IMR-90 (cell line): ENCODE measurements at regions not wholly inside any gene's neighbourhood (a gene's known extent, or its start where the extent isn't known, plus 50 kb on each side); places are given as distances from the start of the nearest gene placed in this dataset.

Experiments used
- ATAC-seq: fragments of 200-7000 bp; cut with Tn5 transposase; 2 replicates; pipeline ENCODE4 v1.9.1; 2020; ENCODE audit warnings: low read depth, mild to moderate bottlenecking, moderate library complexity
- BruUV-seq: library from RNA; stranded (reverse); fragments of 400-500 nt; replicated peaks from 2 replicates; lab custom pipeline; 2021; lab: Mats Ljungman, UMichigan
- CTCF ChIA-PET: fragments of 300-600 bp; formaldehyde crosslinking; extraction: SDS; loops from one replicate; lab custom pipeline; 2021; ENCODE audit warnings: antibody characterized with exemption; lab: Yijun Ruan, JAX
- POLR2A ChIA-PET: fragments of 300-600 bp; sonication (Branson Sonifier 250); formaldehyde crosslinking; loops from one replicate; lab custom pipeline; 2022; ENCODE audit warnings: antibody characterized with exemption; ENCODE audit not compliant: unreplicated experiment; lab: Charles Lee
- DNase-seq: peaks from one replicate; pipeline ENCODE4 v3.0.0; 2013
- H2AFZ ChIP-seq: replicated peaks from 2 replicates; pipeline ENCODE3; 2013; ENCODE audit warnings: low read length, mild to moderate bottlenecking; ENCODE audit not compliant: poor library complexity
- H2AK5ac ChIP-seq: 2 replicates; pipeline ENCODE4 v1.6.1; 2013; ENCODE audit warnings: low read depth, low read length, inconsistent platforms
- H2AK9ac ChIP-seq: replicated peaks from 2 replicates; pipeline ENCODE3; 2013; ENCODE audit warnings: mild to moderate bottlenecking, low read depth, low read length, moderate library complexity; ENCODE audit not compliant: poor library complexity
- H2BK120ac ChIP-seq: 2 replicates; pipeline ENCODE4 v1.6.1; 2013; ENCODE audit warnings: low read depth, low read length, inconsistent platforms
- H2BK15ac ChIP-seq: 3 replicates; pipeline ENCODE4 v1.6.1; 2013; ENCODE audit warnings: low read depth, low read length, inconsistent platforms
- H2BK20ac ChIP-seq: 2 replicates; pipeline ENCODE4 v1.6.1; 2013; ENCODE audit warnings: low read depth, mild to moderate bottlenecking, inconsistent platforms, low read length, moderate library complexity
- H2BK5ac ChIP-seq: 2 replicates; pipeline ENCODE4 v1.6.1; 2013; ENCODE audit warnings: mild to moderate bottlenecking, low read depth, low read length, inconsistent platforms; ENCODE audit not compliant: poor library complexity, severe bottlenecking
- H3K14ac ChIP-seq: replicated peaks from 2 replicates; pipeline ENCODE4 v1.6.1; 2013; ENCODE audit warnings: low read depth, low read length, inconsistent platforms
- H3K18ac ChIP-seq: 2 replicates; pipeline ENCODE4 v1.6.1; 2013; ENCODE audit warnings: low read depth, low read length, control low read depth
- H3K23ac ChIP-seq: 2 replicates; pipeline ENCODE4 v1.6.1; 2013; ENCODE audit warnings: low read depth, low read length, inconsistent platforms
- H3K27ac ChIP-seq: 2 replicates; pipeline ENCODE4 v1.5.1; 2013; ENCODE audit warnings: mild to moderate bottlenecking, control low read depth, low read length; ENCODE audit not compliant: insufficient read depth
- H3K27me3 ChIP-seq: 2 replicates; pipeline ENCODE4 v1.6.1; 2013; ENCODE audit warnings: low read length; ENCODE audit not compliant: control insufficient read depth, insufficient read depth
- H3K36me3 ChIP-seq: 2 replicates; pipeline ENCODE4 v1.6.1; 2013; ENCODE audit warnings: low read length, mixed read lengths; ENCODE audit not compliant: control insufficient read depth, insufficient read depth
- H3K4ac ChIP-seq: 2 replicates; pipeline ENCODE4 v1.6.1; 2013; ENCODE audit warnings: low read depth, low read length, inconsistent platforms
- H3K4me1 ChIP-seq: 2 replicates; pipeline ENCODE4 v1.6.1; 2013; ENCODE audit warnings: low read length, mixed read lengths; ENCODE audit not compliant: control insufficient read depth, insufficient read depth
- H3K4me2 ChIP-seq: 2 replicates; pipeline ENCODE4 v1.6.1; 2013; ENCODE audit warnings: low read depth, mild to moderate bottlenecking, control low read depth, low read length, moderate library complexity
- H3K4me3 ChIP-seq: 2 replicates; pipeline ENCODE4 v1.5.1; 2013; ENCODE audit warnings: low read depth, mild to moderate bottlenecking, control low read depth, low read length, moderate library complexity; ENCODE audit not compliant: insufficient read depth
- H3K56ac ChIP-seq: 2 replicates; pipeline ENCODE4 v1.6.1; 2013; ENCODE audit warnings: low read length, inconsistent platforms; ENCODE audit not compliant: insufficient read depth; ENCODE audit errors: extremely low read depth
- H3K79me1 ChIP-seq, 2 experiments: 2 replicates each; pipeline ENCODE4 v1.6.1; 2013; ENCODE audit warnings: low read length in 2 of 2, inconsistent platforms in 1 of 2, low read depth in 1 of 2
- H3K9ac ChIP-seq: 2 replicates; pipeline ENCODE4 v1.6.1; 2013; ENCODE audit warnings: low read depth, low read length, control low read depth
- H3K9me1 ChIP-seq: 2 replicates; pipeline ENCODE4 v1.6.1; 2013; ENCODE audit warnings: low read length, inconsistent platforms; ENCODE audit not compliant: insufficient read depth
- H3K9me3 ChIP-seq: 2 replicates; pipeline ENCODE4 v1.6.1; 2013; ENCODE audit warnings: low read length; ENCODE audit not compliant: control insufficient read depth, insufficient read depth
- H4K20me1 ChIP-seq: 2 replicates; pipeline ENCODE4 v1.6.1; 2013; ENCODE audit warnings: low read length, inconsistent platforms; ENCODE audit not compliant: insufficient read depth
- H4K5ac ChIP-seq: 2 replicates; pipeline ENCODE4 v1.6.1; 2013; ENCODE audit warnings: mild to moderate bottlenecking, low read depth, low read length, control low read depth
- H4K8ac ChIP-seq, 2 experiments: 2 replicates each; pipeline ENCODE4 v1.6.1; 2013; ENCODE audit warnings: low read depth in 2 of 2, low read length in 2 of 2, control low read depth in 1 of 2, inconsistent platforms in 1 of 2
- H4K91ac ChIP-seq: 2 replicates; pipeline ENCODE4 v1.6.1; 2013; ENCODE audit warnings: low read depth, low read length, inconsistent platforms; ENCODE audit not compliant: insufficient read depth
- BHLHE40 ChIP-seq: fragments of 150-350 bp; IDR thresholded peaks from 2 replicates; pipeline ENCODE4 v1.6.1; 2016; ENCODE audit warnings: mild to moderate bottlenecking, low read depth, low read length
- CEBPB ChIP-seq: IDR thresholded peaks from 2 replicates; pipeline ENCODE4 v1.6.1; 2012; ENCODE audit warnings: low read depth, low read length, improper control_type of control experiment
- CHD1 ChIP-seq: IDR thresholded peaks from 2 replicates; pipeline ENCODE4 v1.6.1; 2012; ENCODE audit warnings: low read depth, low read length, improper control_type of control experiment
- FOS ChIP-seq: fragments of 150-350 bp; IDR thresholded peaks from 2 replicates; pipeline ENCODE4 v1.6.1; 2016; ENCODE audit warnings: low read depth, low read length
- MAFK ChIP-seq: IDR thresholded peaks from 2 replicates; pipeline ENCODE4 v1.6.1; 2012; ENCODE audit warnings: low read depth, low read length, improper control_type of control experiment
- MAZ ChIP-seq: IDR thresholded peaks from 2 replicates; pipeline ENCODE4 v1.6.1; 2012; ENCODE audit warnings: low read depth, mild to moderate bottlenecking, low read length, improper control_type of control experiment, moderate library complexity, borderline replicate concordance
- MXI1 ChIP-seq: IDR thresholded peaks from 2 replicates; pipeline ENCODE4 v1.6.1; 2012; ENCODE audit warnings: low read depth, mild to moderate bottlenecking, low read length, moderate library complexity, borderline replicate concordance
- NFE2L2 ChIP-seq: fragments of 150-350 bp; IDR thresholded peaks from 2 replicates; pipeline ENCODE4 v1.6.1; 2016; ENCODE audit warnings: low read depth, mild to moderate bottlenecking, low read length
- POLR2A ChIP-seq: IDR thresholded peaks from 2 replicates; pipeline ENCODE4 v1.6.1; 2012; ENCODE audit warnings: mild to moderate bottlenecking, low read depth, low read length
- RAD21 ChIP-seq: IDR thresholded peaks from 2 replicates; pipeline ENCODE4 v1.6.1; 2012; ENCODE audit warnings: low read length, improper control_type of control experiment
- RCOR1 ChIP-seq: IDR thresholded peaks from 2 replicates; pipeline ENCODE4 v1.6.1; 2012; ENCODE audit warnings: mild to moderate bottlenecking, low read length, improper control_type of control experiment; ENCODE audit not compliant: insufficient replicate concordance
- RFX5 ChIP-seq: IDR thresholded peaks from 2 replicates; pipeline ENCODE4 v1.8.0; 2012; ENCODE audit warnings: low read depth, mild to moderate bottlenecking, low read length, moderate library complexity
- SMC3 ChIP-seq: fragments of 150-350 bp; IDR thresholded peaks from 2 replicates; pipeline ENCODE4 v1.6.1; 2016; ENCODE audit warnings: low read depth, mild to moderate bottlenecking, antibody characterized with exemption, low read length, moderate library complexity
- dilution Hi-C: fragments of 300-500 bp; cut with HindIII; formaldehyde crosslinking; loops from one replicate; pipeline ENCODE4 v1.14.3; 2018; ENCODE audit warnings: low sequenced_read_pairs; ENCODE audit not compliant: unreplicated experiment
- in situ Hi-C: fragments of 300-500 bp; cut with MboI; formaldehyde crosslinking; loops from 3 replicates; pipeline ENCODE4 v1.14.3; 2019; ENCODE audit warnings: low sequenced_read_pairs, inconsistent platforms, mixed read lengths
- intact Hi-C: fragments of 100-400 bp; cut with micrococcal nuclease; formaldehyde crosslinking; loops from 2 replicates; pipeline ENCODE4 v1.10.0; 2022
- TF ChIP-seq, protein P1 (sequence below): fragments of 150-350 bp; IDR thresholded peaks from 2 replicates; pipeline ENCODE4 v1.6.1; 2017; ENCODE audit warnings: mild to moderate bottlenecking, antibody characterized with exemption, low read length, low read depth
- TF ChIP-seq, protein P2 (sequence below): fragments of 150-350 bp; IDR thresholded peaks from 2 replicates; pipeline ENCODE4 v1.6.1; 2016; ENCODE audit warnings: low read depth, mild to moderate bottlenecking, low read length, moderate library complexity, borderline replicate concordance
- TF ChIP-seq, protein P3 (sequence below): conservative IDR thresholded peaks from 2 replicates; pipeline ENCODE4 v1.5.1; 2012; ENCODE audit warnings: mild to moderate bottlenecking, low read depth, low read length, improper control_type of control experiment

DNA sequence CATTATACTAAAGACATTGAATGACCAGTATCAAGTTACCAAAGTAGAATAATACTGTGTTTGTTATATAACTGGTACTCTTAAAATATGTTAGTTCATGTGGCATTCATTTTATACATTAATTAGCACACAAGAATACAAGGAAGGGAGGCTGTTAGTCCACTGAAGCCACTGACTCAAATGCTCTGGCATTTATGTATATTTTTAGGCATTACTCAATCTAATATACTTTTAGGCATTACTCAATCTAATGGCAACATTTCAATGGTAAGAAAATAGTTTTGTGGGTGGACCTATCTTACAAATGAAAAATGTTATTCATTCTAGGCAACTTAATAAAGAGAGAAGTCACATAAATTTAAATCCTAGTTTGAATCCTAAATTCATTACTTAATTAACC is 874.4 kb upstream of the USP15 start:
- Histone ChIP-seq H4K91ac (no peak overlapping the region), H2AK9ac (no peak overlapping the region), H3K18ac (no peak overlapping the region), H2BK15ac (no peak overlapping the region), H3K4me2 (no peak overlapping the region), H2BK120ac (no peak overlapping the region), H3K4me3 (no peak overlapping the region), H4K8ac (no peak overlapping the region), H3K27ac (no peak overlapping the region), H3K4ac (no peak overlapping the region), H2BK5ac (no peak overlapping the region), H2AFZ (no peak overlapping the region), H3K27me3 (no peaks in the 10 kb centered on the region), H3K9ac (no peak overlapping the region), H2AK5ac (no peak overlapping the region), H2BK20ac (no peak overlapping the region), H3K14ac (no peak overlapping the region), H3K36me3 (no peaks in the 10 kb centered on the region), H4K20me1 (no peaks in the 10 kb centered on the region), H3K56ac (no peak overlapping the region), H3K9me3 (peaks cover 9% of the 10 kb centered on the region), H3K4me1 (no peaks in the 10 kb centered on the region), H3K79me1 (no peaks in the 10 kb centered on the region), H3K23ac (no peak overlapping the region), H4K5ac (no peak overlapping the region), H3K9me1 (no peaks in the 10 kb centered on the region)
- in situ Hi-C loops, result no loop called here
- intact Hi-C loops, result no loop called here
- ATAC-seq, result peak; percentile 51
- BruUV-seq, result no TSS peak
- peak; percentile 1 for DNase-seq
- TF ChIP-seq, protein P1, sequence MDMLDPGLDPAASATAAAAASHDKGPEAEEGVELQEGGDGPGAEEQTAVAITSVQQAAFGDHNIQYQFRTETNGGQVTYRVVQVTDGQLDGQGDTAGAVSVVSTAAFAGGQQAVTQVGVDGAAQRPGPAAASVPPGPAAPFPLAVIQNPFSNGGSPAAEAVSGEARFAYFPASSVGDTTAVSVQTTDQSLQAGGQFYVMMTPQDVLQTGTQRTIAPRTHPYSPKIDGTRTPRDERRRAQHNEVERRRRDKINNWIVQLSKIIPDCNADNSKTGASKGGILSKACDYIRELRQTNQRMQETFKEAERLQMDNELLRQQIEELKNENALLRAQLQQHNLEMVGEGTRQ, result no peak
- TF ChIP-seq RAD21 (no peak), RCOR1 (no peak), FOS (no peak), CHD1 (no peak), CEBPB (no peak), BHLHE40 (no peak), POLR2A (no peak), MAFK (no peak), SMC3 (no peak), NFE2L2 (no peak), MXI1 (no peak), RFX5 (no peak), MAZ (no peak)
- TF ChIP-seq, protein P2, sequence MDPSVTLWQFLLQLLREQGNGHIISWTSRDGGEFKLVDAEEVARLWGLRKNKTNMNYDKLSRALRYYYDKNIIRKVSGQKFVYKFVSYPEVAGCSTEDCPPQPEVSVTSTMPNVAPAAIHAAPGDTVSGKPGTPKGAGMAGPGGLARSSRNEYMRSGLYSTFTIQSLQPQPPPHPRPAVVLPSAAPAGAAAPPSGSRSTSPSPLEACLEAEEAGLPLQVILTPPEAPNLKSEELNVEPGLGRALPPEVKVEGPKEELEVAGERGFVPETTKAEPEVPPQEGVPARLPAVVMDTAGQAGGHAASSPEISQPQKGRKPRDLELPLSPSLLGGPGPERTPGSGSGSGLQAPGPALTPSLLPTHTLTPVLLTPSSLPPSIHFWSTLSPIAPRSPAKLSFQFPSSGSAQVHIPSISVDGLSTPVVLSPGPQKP, result no peak
- TF ChIP-seq, protein P3, sequence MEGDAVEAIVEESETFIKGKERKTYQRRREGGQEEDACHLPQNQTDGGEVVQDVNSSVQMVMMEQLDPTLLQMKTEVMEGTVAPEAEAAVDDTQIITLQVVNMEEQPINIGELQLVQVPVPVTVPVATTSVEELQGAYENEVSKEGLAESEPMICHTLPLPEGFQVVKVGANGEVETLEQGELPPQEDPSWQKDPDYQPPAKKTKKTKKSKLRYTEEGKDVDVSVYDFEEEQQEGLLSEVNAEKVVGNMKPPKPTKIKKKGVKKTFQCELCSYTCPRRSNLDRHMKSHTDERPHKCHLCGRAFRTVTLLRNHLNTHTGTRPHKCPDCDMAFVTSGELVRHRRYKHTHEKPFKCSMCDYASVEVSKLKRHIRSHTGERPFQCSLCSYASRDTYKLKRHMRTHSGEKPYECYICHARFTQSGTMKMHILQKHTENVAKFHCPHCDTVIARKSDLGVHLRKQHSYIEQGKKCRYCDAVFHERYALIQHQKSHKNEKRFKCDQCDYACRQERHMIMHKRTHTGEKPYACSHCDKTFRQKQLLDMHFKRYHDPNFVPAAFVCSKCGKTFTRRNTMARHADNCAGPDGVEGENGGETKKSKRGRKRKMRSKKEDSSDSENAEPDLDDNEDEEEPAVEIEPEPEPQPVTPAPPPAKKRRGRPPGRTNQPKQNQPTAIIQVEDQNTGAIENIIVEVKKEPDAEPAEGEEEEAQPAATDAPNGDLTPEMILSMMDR, result no peak
- dilution Hi-C loops, result no loop called here
- CTCF ChIA-PET, result no interaction called here
- POLR2A ChIA-PET, result no interaction called here
